ENCODE measurements at regions not wholly inside any gene's neighbourhood (a gene's known extent, or its start where the extent isn't known, plus 50 kb on each side); places are given as distances from the start of the nearest gene placed in this dataset.

- no peak for TF ChIP-seq POLR2A (IDR thresholded peaks at IDR 0.05)
- TF ChIP-seq, protein P1, sequence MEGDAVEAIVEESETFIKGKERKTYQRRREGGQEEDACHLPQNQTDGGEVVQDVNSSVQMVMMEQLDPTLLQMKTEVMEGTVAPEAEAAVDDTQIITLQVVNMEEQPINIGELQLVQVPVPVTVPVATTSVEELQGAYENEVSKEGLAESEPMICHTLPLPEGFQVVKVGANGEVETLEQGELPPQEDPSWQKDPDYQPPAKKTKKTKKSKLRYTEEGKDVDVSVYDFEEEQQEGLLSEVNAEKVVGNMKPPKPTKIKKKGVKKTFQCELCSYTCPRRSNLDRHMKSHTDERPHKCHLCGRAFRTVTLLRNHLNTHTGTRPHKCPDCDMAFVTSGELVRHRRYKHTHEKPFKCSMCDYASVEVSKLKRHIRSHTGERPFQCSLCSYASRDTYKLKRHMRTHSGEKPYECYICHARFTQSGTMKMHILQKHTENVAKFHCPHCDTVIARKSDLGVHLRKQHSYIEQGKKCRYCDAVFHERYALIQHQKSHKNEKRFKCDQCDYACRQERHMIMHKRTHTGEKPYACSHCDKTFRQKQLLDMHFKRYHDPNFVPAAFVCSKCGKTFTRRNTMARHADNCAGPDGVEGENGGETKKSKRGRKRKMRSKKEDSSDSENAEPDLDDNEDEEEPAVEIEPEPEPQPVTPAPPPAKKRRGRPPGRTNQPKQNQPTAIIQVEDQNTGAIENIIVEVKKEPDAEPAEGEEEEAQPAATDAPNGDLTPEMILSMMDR (IDR thresholded peaks at IDR 0.05) = no peak
- intact Hi-C loops (cut with DNase I) = no loop called here
- DNase-seq = no peak
- no peak overlapping the region for H3K4me3 ChIP-seq
- H3K36me3 ChIP-seq (replicated peaks in 1 of 2) = no peaks in the 10 kb centered on the region
- no peak overlapping the region for H3K27ac ChIP-seq
- H3K4me1 ChIP-seq (replicated peaks in 1 of 2) = peaks cover 0 to 23% of the 10 kb centered on the region in 2 donors
- WGBS, 4 donors = 32 to 57% (median 41%) methylated on average over 2 of the region's 2 CpGs
- no peaks in the 10 kb centered on the region for H3K27me3 ChIP-seq
- no peaks in the 10 kb centered on the region for H3K9me3 ChIP-seq (replicated peaks in 1 of 3)
Observed at GRCh38 chr6:16854986-16855385, 93.7 kb upstream of the ATXN1 start.

- intact Hi-C loops (cut with DNase I) = no loop called here
- H3K36me3 ChIP-seq (replicated peaks in 1 of 2) = no peaks in the 10 kb centered on the region
- no peaks in the 10 kb centered on the region for H3K9me3 ChIP-seq (replicated peaks in 1 of 3)
- H3K4me3 ChIP-seq = no peak overlapping the region
- no peak for TF ChIP-seq POLR2A (IDR thresholded peaks at IDR 0.05)
- TF ChIP-seq, protein P1 (IDR thresholded peaks at IDR 0.05) = no peak
- H3K27me3 ChIP-seq = no peaks in the 10 kb centered on the region
- 84 to 87% (median 84%) methylated on average over 6 of the region's 6 CpGs for WGBS, 4 donors
- no peak overlapping the region for H3K27ac ChIP-seq
- no peak for DNase-seq
- peaks cover 4 to 36% of the 10 kb centered on the region in 2 donors for H3K4me1 ChIP-seq (replicated peaks in 1 of 2)
Observed at GRCh38 chr6:16852671-16853070, 91.4 kb upstream of the ATXN1 start.

- H3K27me3 ChIP-seq = no peaks in the 10 kb centered on the region
- H3K27ac ChIP-seq = no peak overlapping the region
- H3K4me1 ChIP-seq (replicated peaks in 1 of 2) = peaks cover 4 to 36% of the 10 kb centered on the region in 2 donors
- H3K9me3 ChIP-seq (replicated peaks in 1 of 3) = no peaks in the 10 kb centered on the region
- intact Hi-C loops (cut with DNase I) = no loop called here
- TF ChIP-seq, protein P1 (IDR thresholded peaks at IDR 0.05) = no peak
- TF ChIP-seq POLR2A (IDR thresholded peaks at IDR 0.05) = no peak
- no peak overlapping the region for H3K4me3 ChIP-seq
- no peak for DNase-seq
- 0 to 13% (median 7%) methylated on average over 1 of the region's 1 CpG for WGBS, 4 donors
- no peaks in the 10 kb centered on the region for H3K36me3 ChIP-seq (replicated peaks in 1 of 2)
Observed at GRCh38 chr6:16851758-16852157, 90.5 kb upstream of the ATXN1 start.

DNA sequence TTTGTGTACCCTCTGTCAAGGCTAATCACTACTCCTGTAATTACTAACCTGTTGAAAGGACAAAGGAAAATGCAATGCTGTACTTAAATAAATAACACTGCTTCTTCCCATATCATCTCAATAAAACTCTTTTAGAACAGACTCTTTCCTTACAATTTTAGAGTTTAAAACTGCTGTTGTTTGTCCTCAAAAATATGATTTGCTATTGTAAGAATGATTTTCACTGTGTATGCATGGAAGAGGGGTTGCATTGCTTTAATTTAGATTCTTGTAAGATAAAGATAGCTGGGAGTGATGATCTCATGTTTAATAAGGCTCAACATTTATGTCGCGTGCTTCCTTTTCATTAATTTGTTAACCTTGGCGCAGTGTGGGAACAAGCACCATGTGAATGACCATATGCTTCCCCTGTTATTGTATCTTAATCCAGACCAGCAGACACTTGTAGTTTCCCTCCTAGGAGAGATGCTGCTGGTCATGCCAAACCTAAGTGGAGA lies 89.8 kb upstream of the ATXN1 start:
- peaks cover 4 to 36% of the 10 kb centered on the region in 2 donors for H3K4me1 ChIP-seq (replicated peaks in 1 of 2)
- intact Hi-C loops (cut with DNase I) = no loop called here
- WGBS, 4 donors = 74 to 92% (median 84%) methylated on average over 3 of the region's 3 CpGs

More for the DNA sequence above, 89.8 kb upstream of the ATXN1 start:
- Histone ChIP-seq H3K9me3 (replicated peaks in 1 of 3) (no peaks in the 10 kb centered on the region), H3K27ac (no peak overlapping the region), H3K36me3 (replicated peaks in 1 of 2) (no peaks in the 10 kb centered on the region), H3K4me3 (no peak overlapping the region), H3K27me3 (no peaks in the 10 kb centered on the region)
- DNase-seq = no peak
- no peak for TF ChIP-seq POLR2A (IDR thresholded peaks at IDR 0.05)
- TF ChIP-seq, protein P1 (IDR thresholded peaks at IDR 0.05) = no peak

All from adrenal gland (tissue), 9 donors.